HepG2 (cell line): ENCODE measurements at regions not wholly inside any gene's neighbourhood (a gene's known extent, or its start where the extent isn't known, plus 50 kb on each side); places are given as distances from the start of the nearest gene placed in this dataset.

ENCODE experiments used
- BRF2 ChIP-seq: sonication (generic); formaldehyde crosslinking; IDR thresholded peaks from 2 replicates; pipeline ENCODE4 v1.8.1; 2022; ENCODE audit warnings: mild to moderate bottlenecking, missing genetic modification reagents
- DPF2 ChIP-seq: sonication (generic); formaldehyde crosslinking; IDR thresholded peaks from 2 replicates; pipeline ENCODE4 v1.4.0; 2020; ENCODE audit warnings: mild to moderate bottlenecking, low read depth, missing genetic modification reagents, borderline replicate concordance
- FLYWCH1 ChIP-seq: sonication (generic); formaldehyde crosslinking; IDR thresholded peaks from 2 replicates; pipeline ENCODE4 v1.8.1; 2023; ENCODE audit warnings: mild to moderate bottlenecking, missing genetic modification reagents
- GATAD2A ChIP-seq: IDR thresholded peaks from 2 replicates; pipeline ENCODE4 v1.6.1; 2016
- GTF3A ChIP-seq: sonication (generic); formaldehyde crosslinking; conservative IDR thresholded peaks from 2 replicates; pipeline ENCODE4 v1.4.0; 2020; ENCODE audit warnings: mild to moderate bottlenecking, missing genetic modification reagents
- HOXA5 ChIP-seq: sonication (generic); formaldehyde crosslinking; IDR thresholded peaks from 2 replicates; pipeline ENCODE4 v1.4.0; 2020; ENCODE audit warnings: missing genetic modification reagents
- KLF6 ChIP-seq: IDR thresholded peaks from 2 replicates; pipeline ENCODE4 v1.8.0; 2016; ENCODE audit warnings: missing biosample characterization, missing genetic modification reagents
- MATR3 ChIP-seq: sonication (generic); formaldehyde crosslinking; IDR thresholded peaks from 2 replicates; pipeline ENCODE4 v1.4.0; 2020; ENCODE audit warnings: missing genetic modification reagents
- PREB ChIP-seq: sonication (generic); formaldehyde crosslinking; IDR thresholded peaks from 2 replicates; pipeline ENCODE4 v1.4.0; 2020; ENCODE audit warnings: missing genetic modification reagents
- REPIN1 ChIP-seq: sonication (generic); formaldehyde crosslinking; IDR thresholded peaks from 2 replicates; pipeline ENCODE4 v1.8.0; 2022; ENCODE audit warnings: missing genetic modification reagents, low read depth, mild to moderate bottlenecking, borderline replicate concordance
- RERE ChIP-seq: IDR thresholded peaks from 2 replicates; pipeline ENCODE4 v1.6.1; 2016; ENCODE audit warnings: low read depth, missing genetic modification reagents, missing compliant biosample characterization
- SATB2 ChIP-seq: sonication (generic); formaldehyde crosslinking; IDR thresholded peaks from 2 replicates; pipeline ENCODE4 v1.5.0; 2020; ENCODE audit warnings: missing genetic modification reagents
- TBP ChIP-seq: sonication (generic); formaldehyde crosslinking; IDR thresholded peaks from 2 replicates; pipeline ENCODE4 v1.5.0; 2020; ENCODE audit warnings: missing genetic modification reagents
- TEAD3 ChIP-seq: optimal IDR thresholded peaks from 2 replicates; pipeline ENCODE3; 2016; ENCODE audit warnings: borderline replicate concordance
- THAP11 ChIP-seq: IDR thresholded peaks from 2 replicates; pipeline ENCODE4 v1.6.1; 2016; ENCODE audit warnings: missing biosample characterization, missing genetic modification reagents
- ZBTB2 ChIP-seq: sonication (generic); formaldehyde crosslinking; IDR thresholded peaks from 2 replicates; pipeline ENCODE4 v1.8.0; 2022; ENCODE audit warnings: low read depth, missing genetic modification reagents
- ZNF12 ChIP-seq: sonication (generic); formaldehyde crosslinking; IDR thresholded peaks from 2 replicates; pipeline ENCODE4 v1.5.0; 2020; ENCODE audit warnings: missing genetic modification reagents
- ZNF687 ChIP-seq: sonication (generic); formaldehyde crosslinking; IDR thresholded peaks from 2 replicates; pipeline ENCODE4 v1.5.1; 2020; ENCODE audit warnings: mild to moderate bottlenecking, missing genetic modification reagents, moderate library complexity

- TF ChIP-seq RERE (CRISPR knock-in tag) (peak; percentile 54; the same call in 1 of the 2 replicates), KLF6 (CRISPR knock-in tag) (no peak), TEAD3 (CRISPR knock-in tag) (peak; percentile 78), HOXA5 (peak; percentile 74; the same call in 1 of the 2 replicates), MATR3 (no peak), SATB2 (CRISPR knock-in tag) (no peak), THAP11 (peak; percentile 11; the same call in 1 of the 2 replicates), PREB (CRISPR knock-in tag) (no peak), ZNF12 (CRISPR knock-in tag) (0 out of 2 replicates have a peak, but pooled peaks have one; percentile 22), FLYWCH1 (CRISPR knock-in tag) (no peak), BRF2 (CRISPR knock-in tag) (0 out of 2 replicates have a peak, but pooled peaks have one; percentile 43), GTF3A (no peak), DPF2 (CRISPR knock-in tag) (peak; percentile 54; the same call in 1 of the 2 replicates), TBP (no peak), REPIN1 (CRISPR knock-in tag) (no peak), GATAD2A (CRISPR knock-in tag) (peak; percentile 85), ZBTB2 (no peak), ZNF687 (no peak)
Measured at GRCh38 chr15:53833134-53833624, 73.7 kb upstream of the WDR72 start (continued).
